SK-N-SH (cell line): ENCODE measurements at regions not wholly inside any gene's neighbourhood (a gene's known extent, or its start where the extent isn't known, plus 50 kb on each side); places are given as distances from the start of the nearest gene placed in this dataset.

Experiments
- ELF1 ChIP-seq: IDR thresholded peaks from 2 replicates; pipeline ENCODE4 v1.4.0; 2012
- EP300 ChIP-seq, 2 experiments: IDR thresholded peaks; 2 replicates each; pipeline versions ENCODE4 v1.4.0 to v1.6.1; 2012; ENCODE audit warnings: borderline replicate concordance in 1 of 2, low read depth in 1 of 2, low read length in 1 of 2
- EZH2phosphoT487 ChIP-seq: fragments of 200-600 bp; sonication (generic); IDR thresholded peaks from 2 replicates; pipeline ENCODE4 v1.6.1; 2017; ENCODE audit warnings: low read depth, mixed run types, mild to moderate bottlenecking, antibody characterized with exemption, moderate library complexity, borderline replicate concordance
- GABPA ChIP-seq: IDR thresholded peaks from 2 replicates; pipeline ENCODE4 v1.4.0; 2012; ENCODE audit warnings: low read depth, mild to moderate bottlenecking
- NFIC ChIP-seq: IDR thresholded peaks from 2 replicates; pipeline ENCODE4 v1.4.0; 2012; ENCODE audit warnings: borderline replicate concordance
- POLR2AphosphoS5 ChIP-seq: IDR thresholded peaks from 2 replicates; pipeline ENCODE4 v1.6.1; 2012; ENCODE audit warnings: low read depth, low read length
- RAD21 ChIP-seq: IDR thresholded peaks from 2 replicates; pipeline ENCODE4 v1.6.1; 2012; ENCODE audit warnings: mild to moderate bottlenecking, low read length
- RCOR1 ChIP-seq: fragments of 150-350 bp; IDR thresholded peaks from 2 replicates; pipeline ENCODE4 v1.6.1; 2017; ENCODE audit warnings: antibody characterized with exemption, low read length
- RFX5 ChIP-seq: IDR thresholded peaks from 2 replicates; pipeline ENCODE4 v1.6.1; 2012; ENCODE audit warnings: mild to moderate bottlenecking, improper control_type of control experiment, low read length
- SMC3 ChIP-seq: IDR thresholded peaks from 2 replicates; pipeline ENCODE4 v1.6.1; 2012; ENCODE audit warnings: low read depth, low read length, improper control_type of control experiment
- TCF12 ChIP-seq: IDR thresholded peaks from 2 replicates; pipeline ENCODE4 v1.4.0; 2012
- TF ChIP-seq, protein P1 (sequence below): fragments of 200-600 bp; sonication (generic); IDR thresholded peaks from 2 replicates; pipeline ENCODE4 v1.6.1; 2017; ENCODE audit warnings: antibody characterized with exemption, mild to moderate bottlenecking, moderate library complexity
- TF ChIP-seq, protein P2 (sequence below): fragments of 150-350 bp; IDR thresholded peaks from 2 replicates; pipeline ENCODE4 v1.6.1; 2017; ENCODE audit warnings: antibody characterized with exemption, low read length, low read depth, borderline replicate concordance
- TF ChIP-seq, protein P3 (sequence below): IDR thresholded peaks from 2 replicates; pipeline ENCODE4 v1.6.1; 2012; ENCODE audit warnings: mild to moderate bottlenecking, low read depth, low read length, moderate library complexity

DNA sequence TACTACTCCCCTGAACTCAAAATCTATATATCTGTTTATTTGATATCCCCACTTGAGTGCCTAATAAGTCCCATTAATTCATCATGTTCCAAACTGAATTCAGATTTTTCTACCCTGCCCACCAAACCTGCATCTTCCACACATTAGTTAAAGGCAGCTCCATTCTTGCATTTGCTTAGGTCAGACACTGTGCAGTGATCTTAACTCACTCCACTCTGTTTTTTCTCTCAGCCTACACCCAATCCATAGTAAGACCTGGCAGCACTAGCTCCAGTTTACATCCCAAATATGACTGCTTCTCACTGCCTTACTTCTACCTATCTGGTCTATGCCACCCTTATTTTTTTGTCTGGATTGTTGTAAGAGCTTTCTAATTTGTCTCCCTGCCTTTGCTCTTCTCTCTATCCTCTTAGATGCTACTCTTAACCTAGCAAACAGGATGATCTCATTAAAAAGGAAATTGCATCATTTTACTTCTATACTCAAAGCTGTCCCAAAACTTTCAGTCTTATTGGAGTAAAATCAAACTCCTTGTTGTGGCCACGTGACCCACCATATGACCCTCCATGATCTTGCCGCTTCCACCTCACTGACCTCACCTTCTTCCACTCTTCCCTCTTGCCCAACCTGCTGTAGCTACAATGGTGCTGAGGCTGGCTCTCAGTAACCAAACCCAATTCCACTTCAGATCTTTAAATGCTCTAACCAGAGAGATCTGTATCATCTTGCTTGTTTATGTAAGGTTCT is 274.9 kb upstream of the FANCL start:
- TF ChIP-seq, protein P1, sequence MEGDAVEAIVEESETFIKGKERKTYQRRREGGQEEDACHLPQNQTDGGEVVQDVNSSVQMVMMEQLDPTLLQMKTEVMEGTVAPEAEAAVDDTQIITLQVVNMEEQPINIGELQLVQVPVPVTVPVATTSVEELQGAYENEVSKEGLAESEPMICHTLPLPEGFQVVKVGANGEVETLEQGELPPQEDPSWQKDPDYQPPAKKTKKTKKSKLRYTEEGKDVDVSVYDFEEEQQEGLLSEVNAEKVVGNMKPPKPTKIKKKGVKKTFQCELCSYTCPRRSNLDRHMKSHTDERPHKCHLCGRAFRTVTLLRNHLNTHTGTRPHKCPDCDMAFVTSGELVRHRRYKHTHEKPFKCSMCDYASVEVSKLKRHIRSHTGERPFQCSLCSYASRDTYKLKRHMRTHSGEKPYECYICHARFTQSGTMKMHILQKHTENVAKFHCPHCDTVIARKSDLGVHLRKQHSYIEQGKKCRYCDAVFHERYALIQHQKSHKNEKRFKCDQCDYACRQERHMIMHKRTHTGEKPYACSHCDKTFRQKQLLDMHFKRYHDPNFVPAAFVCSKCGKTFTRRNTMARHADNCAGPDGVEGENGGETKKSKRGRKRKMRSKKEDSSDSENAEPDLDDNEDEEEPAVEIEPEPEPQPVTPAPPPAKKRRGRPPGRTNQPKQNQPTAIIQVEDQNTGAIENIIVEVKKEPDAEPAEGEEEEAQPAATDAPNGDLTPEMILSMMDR: no peak
- TF ChIP-seq EP300 (IDR thresholded peaks at IDR 0.05; ENCODE audit: borderline replicate concordance in 1 of 2, low read depth in 1 of 2, low read length in 1 of 2): no peak
- TF ChIP-seq GABPA: no peak
- no peak for TF ChIP-seq RAD21
- no peak for TF ChIP-seq POLR2AphosphoS5
- TF ChIP-seq, protein P2, sequence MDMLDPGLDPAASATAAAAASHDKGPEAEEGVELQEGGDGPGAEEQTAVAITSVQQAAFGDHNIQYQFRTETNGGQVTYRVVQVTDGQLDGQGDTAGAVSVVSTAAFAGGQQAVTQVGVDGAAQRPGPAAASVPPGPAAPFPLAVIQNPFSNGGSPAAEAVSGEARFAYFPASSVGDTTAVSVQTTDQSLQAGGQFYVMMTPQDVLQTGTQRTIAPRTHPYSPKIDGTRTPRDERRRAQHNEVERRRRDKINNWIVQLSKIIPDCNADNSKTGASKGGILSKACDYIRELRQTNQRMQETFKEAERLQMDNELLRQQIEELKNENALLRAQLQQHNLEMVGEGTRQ: no peak
- no peak for TF ChIP-seq ELF1
- TF ChIP-seq EZH2phosphoT487: no peak
- no peak for TF ChIP-seq NFIC
- TF ChIP-seq RCOR1: no peak
- no peak for TF ChIP-seq TCF12
- TF ChIP-seq SMC3: no peak
- TF ChIP-seq RFX5: no peak
- TF ChIP-seq, protein P3, sequence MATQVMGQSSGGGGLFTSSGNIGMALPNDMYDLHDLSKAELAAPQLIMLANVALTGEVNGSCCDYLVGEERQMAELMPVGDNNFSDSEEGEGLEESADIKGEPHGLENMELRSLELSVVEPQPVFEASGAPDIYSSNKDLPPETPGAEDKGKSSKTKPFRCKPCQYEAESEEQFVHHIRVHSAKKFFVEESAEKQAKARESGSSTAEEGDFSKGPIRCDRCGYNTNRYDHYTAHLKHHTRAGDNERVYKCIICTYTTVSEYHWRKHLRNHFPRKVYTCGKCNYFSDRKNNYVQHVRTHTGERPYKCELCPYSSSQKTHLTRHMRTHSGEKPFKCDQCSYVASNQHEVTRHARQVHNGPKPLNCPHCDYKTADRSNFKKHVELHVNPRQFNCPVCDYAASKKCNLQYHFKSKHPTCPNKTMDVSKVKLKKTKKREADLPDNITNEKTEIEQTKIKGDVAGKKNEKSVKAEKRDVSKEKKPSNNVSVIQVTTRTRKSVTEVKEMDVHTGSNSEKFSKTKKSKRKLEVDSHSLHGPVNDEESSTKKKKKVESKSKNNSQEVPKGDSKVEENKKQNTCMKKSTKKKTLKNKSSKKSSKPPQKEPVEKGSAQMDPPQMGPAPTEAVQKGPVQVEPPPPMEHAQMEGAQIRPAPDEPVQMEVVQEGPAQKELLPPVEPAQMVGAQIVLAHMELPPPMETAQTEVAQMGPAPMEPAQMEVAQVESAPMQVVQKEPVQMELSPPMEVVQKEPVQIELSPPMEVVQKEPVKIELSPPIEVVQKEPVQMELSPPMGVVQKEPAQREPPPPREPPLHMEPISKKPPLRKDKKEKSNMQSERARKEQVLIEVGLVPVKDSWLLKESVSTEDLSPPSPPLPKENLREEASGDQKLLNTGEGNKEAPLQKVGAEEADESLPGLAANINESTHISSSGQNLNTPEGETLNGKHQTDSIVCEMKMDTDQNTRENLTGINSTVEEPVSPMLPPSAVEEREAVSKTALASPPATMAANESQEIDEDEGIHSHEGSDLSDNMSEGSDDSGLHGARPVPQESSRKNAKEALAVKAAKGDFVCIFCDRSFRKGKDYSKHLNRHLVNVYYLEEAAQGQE: no peak
